ENCODE measurements at regions not wholly inside any gene's neighbourhood (a gene's known extent, or its start where the extent isn't known, plus 50 kb on each side); places are given as distances from the start of the nearest gene placed in this dataset.

GRCh38 chr22:27534720-27535125, 266.8 kb downstream of the MN1 start:
- TF ChIP-seq POLR2A (IDR thresholded peaks at IDR 0.05) (no peak), CTCF (IDR thresholded peaks at IDR 0.05) (no peak)
- 51 to 69% (median 62%) methylated on average over 6 to 7 of the region's 7 CpGs for WGBS, 4 donors
- intact Hi-C loops (cut with DNase I) = no loop called here
- Histone ChIP-seq H3K4me3 (no peak overlapping the region), H3K36me3 (replicated peaks in 1 of 2) (no peaks in the 10 kb centered on the region), H3K9me3 (replicated peaks in 1 of 3) (no peaks in the 10 kb centered on the region), H3K27ac (no peak overlapping the region), H3K4me1 (replicated peaks in 1 of 2) (no peaks in the 10 kb centered on the region), H3K27me3 (no peaks in the 10 kb centered on the region)
- DNase-seq = no peak

- Histone ChIP-seq H3K27ac (no peak overlapping the region), H3K9me3 (replicated peaks in 1 of 3) (no peaks in the 10 kb centered on the region), H3K4me3 (no peak overlapping the region), H3K4me1 (replicated peaks in 1 of 2) (no peaks in the 10 kb centered on the region), H3K36me3 (replicated peaks in 1 of 2) (no peaks in the 10 kb centered on the region), H3K27me3 (no peaks in the 10 kb centered on the region)
- DNase-seq = no peak
- WGBS, 4 donors = 95 to 100% (median 97%) methylated on average over 2 of the region's 2 CpGs
- no peak for TF ChIP-seq CTCF (IDR thresholded peaks at IDR 0.05)
- TF ChIP-seq POLR2A (IDR thresholded peaks at IDR 0.05) = no peak
- intact Hi-C loops (cut with DNase I) = no loop called here
Observed at GRCh38 chr22:27535452-27535851, 266.1 kb downstream of the MN1 start.

- no peak overlapping the region for H3K4me3 ChIP-seq
- no peak overlapping the region for H3K27ac ChIP-seq
- no peaks in the 10 kb centered on the region for H3K36me3 ChIP-seq (replicated peaks in 1 of 2)
- 36 to 57% (median 53%) methylated on average over 15 of the region's 15 CpGs for WGBS, 4 donors
- H3K9me3 ChIP-seq (replicated peaks in 1 of 3) = no peaks in the 10 kb centered on the region
- intact Hi-C loops (cut with DNase I) = no loop called here
- H3K4me1 ChIP-seq (replicated peaks in 1 of 2) = no peaks in the 10 kb centered on the region
- no peak for TF ChIP-seq CTCF (IDR thresholded peaks at IDR 0.05)
- no peak for TF ChIP-seq POLR2A (IDR thresholded peaks at IDR 0.05)
- DNase-seq = peak in 1 of 7 donors; percentile 2
- no peaks in the 10 kb centered on the region for H3K27me3 ChIP-seq
Observed at GRCh38 chr22:27537501-27537900, 264.1 kb downstream of the MN1 start.

GRCh38 chr22:27538666-27539065, 262.9 kb downstream of the MN1 start:
- TF ChIP-seq CTCF (IDR thresholded peaks at IDR 0.05) (no peak), POLR2A (IDR thresholded peaks at IDR 0.05) (no peak)
- intact Hi-C loops (cut with DNase I) = no loop called here
- no peak for DNase-seq
- Histone ChIP-seq H3K27ac (no peak overlapping the region), H3K4me1 (replicated peaks in 1 of 2) (no peaks in the 10 kb centered on the region), H3K27me3 (no peaks in the 10 kb centered on the region), H3K36me3 (replicated peaks in 1 of 2) (no peaks in the 10 kb centered on the region), H3K9me3 (replicated peaks in 1 of 3) (no peaks in the 10 kb centered on the region), H3K4me3 (no peak overlapping the region)
- WGBS, 4 donors = 58 to 66% (median 62%) methylated on average over 10 to 13 of the region's 13 CpGs

All from adrenal gland (tissue), 9 donors.